Stimulated activated CD8-positive, alpha-beta memory T cell treated with anti-CD3 and anti-CD28 coated beads, Interleukin-12 subunit alpha, Interleukin-12 subunit beta, amount 100 ng/mL, for 24 hours (primary cell): ENCODE measurements at regions not wholly inside any gene's neighbourhood (a gene's known extent, or its start where the extent isn't known, plus 50 kb on each side); places are given as distances from the start of the nearest gene placed in this dataset.
"Not testable (repeated sequence)": the region's sequence is repeated elsewhere in the genome, so short reads cannot be mapped to it uniquely, and the experiment has no call there.

Experiments used
- DNase-seq: peaks from one replicate; pipeline ENCODE4 v3.0.0-alpha.2; 2020; ENCODE audit errors: extremely low read depth

DNA sequence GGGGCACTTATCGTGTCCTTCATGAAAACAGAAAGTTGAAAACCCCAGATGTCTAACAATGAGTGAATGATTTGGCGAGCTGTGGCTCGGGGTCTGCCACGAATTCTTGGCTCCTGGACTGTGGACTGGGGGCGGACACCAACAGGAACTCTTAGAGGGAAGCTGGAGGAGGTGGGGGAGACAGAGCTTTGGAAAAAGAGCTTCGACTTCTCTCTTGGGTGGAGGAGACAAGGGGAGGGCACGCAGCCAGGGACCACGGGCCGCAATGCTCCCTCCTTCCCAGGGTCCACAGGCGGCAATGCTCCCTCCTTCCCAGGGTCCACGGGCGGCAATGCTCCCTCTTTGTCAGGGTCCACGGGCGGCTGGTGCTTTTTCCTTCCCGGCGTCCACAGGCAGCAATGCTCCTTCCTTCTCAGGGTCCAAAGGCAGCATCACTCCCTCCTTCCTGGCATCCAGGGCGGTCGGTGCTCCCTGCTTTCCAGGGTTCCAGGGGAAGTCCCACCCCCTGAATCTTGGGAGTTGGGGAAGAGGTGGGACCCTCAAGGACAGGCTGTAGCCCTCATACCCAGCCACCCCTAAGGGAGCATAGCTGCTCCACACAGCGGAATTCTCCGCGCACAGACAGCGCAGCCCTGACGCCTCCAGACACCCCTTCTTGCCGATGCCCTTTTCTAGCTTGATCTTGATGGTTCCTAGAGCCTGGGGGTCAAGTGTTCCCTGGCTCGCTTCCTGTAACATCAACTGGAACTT lies 149.0 kb downstream of the LAT start:
- not testable (repeated sequence) for DNase-seq

DNA sequence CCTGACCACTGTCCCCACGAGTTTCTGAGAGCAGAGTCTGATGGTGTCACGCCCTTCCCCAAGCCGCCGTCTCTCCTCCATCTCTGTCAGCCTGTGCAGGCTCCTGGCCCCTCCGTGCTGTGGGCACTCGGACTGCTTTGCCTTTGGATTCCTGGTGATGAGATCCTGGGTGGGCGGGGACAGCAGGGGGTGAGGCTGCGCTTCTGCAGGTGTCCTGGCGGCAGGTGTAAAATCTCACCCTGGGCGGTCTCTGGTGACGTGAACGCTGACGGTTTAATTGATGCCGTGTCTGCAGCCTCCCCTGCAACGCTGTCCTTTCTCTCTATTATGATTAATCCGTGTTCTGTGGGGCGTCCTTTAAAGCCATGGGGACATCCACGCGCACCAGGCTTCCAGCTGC lies 148.0 kb downstream of the LAT start:
- DNase-seq, result not testable (repeated sequence)

GRCh38 chr16:29132444-29132843 lies 147.6 kb downstream of the LAT start:
- not testable (repeated sequence) for DNase-seq

DNA sequence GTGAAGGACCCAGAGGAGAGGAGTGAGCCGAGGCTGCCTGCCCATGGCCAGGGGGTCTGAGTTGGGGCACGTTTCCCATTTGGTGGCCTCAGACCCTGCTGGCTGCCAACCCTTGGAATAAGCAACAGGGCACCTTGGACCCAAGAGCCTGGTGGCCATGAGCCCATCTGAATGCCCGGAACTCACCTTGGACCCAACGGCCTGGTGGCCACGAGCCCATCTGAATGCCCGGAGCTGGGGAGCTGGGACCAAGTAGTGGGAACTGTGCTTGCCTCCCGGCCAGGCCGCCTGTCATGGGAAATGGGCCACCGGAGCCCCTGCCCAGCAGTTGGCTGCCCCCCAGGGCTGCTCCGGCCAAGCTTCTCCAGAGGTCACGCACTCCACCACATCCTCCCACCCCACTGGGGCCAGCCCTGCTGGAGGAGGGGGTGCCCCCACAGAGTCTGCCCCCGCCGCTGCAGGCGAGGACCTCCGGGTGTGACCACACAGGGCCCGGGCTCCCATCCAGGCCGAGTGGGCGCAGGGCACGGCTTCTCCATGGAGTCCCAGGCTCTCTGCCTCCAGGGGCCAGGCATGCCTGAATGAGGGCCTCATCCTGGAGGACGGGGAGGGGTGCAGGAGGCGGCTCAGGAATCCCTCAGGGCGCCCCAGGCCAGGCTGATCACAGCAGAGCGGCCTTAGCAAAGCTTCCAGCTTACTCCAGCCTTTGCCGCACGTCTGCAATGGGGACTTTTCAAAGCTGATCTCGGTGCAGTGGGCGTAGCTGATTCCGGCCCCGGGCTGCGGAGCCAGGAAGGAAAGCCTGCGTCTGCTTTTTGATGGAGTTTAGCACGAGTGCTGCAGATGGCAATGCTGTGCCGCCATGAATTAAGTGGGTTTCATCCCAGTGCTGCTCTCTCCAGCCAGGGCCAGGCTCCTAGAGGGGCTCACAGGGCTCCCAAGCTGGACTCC lies 146.3 kb downstream of the LAT start:
- not testable (repeated sequence) for DNase-seq

DNA sequence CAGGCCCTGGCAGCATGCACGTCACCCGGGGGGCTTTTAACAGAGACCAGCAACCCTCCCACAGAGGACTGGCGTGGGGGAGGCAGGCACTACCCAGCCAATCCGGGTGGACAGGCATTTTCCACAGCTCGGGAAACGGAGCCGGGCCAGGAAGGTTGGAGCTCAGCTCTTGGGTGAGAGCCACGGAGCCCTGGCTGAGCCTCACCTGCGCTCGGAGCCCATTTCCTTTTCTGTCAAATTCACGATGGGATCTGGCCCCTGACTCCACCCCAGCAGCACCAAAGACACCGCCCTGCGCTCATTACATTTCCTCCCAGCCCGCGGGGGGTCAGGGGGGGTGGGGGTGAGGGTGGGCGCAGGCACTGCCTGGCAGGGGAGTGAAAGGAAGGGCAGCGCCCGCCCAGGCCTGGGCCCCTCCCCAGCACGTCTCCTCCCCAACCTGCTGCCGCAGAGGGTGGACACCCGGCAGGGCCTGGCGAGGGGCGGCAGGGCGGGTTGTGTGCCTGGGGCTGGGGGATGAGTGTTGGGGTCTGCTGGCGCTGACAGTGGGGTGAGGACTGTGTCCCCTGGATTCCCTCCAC lies 145.4 kb downstream of the LAT start:
- DNase-seq, result not testable (repeated sequence)

DNA sequence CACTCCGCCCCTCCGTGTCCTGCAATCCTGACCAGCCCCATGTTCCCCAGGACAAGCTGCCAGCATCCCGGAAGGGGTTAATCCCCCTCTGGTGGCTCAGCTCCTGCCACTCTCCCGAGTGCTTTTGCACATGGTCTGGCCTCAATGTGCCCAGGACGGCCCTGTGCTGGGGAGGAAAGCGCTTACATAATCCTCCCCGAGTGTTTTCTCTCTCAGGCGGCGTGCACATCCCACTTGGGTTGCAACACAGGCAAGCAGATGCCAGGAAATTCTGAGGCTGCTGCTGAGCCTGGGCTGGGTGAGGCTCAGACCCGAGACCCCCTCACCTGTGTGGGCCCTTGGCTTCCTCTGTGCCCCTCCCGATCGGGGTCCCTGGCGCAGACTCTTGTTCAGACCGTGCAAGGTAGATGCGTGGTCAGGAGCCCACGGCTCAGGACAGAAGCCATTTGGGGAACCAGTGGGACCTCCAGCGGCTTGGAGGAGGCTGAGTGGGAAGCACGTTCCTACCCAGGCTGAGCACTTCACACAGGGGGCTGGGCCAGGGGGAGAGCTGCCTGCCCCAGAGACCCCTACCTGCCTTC lies 144.7 kb downstream of the LAT start:
- not testable (repeated sequence) for DNase-seq

DNA sequence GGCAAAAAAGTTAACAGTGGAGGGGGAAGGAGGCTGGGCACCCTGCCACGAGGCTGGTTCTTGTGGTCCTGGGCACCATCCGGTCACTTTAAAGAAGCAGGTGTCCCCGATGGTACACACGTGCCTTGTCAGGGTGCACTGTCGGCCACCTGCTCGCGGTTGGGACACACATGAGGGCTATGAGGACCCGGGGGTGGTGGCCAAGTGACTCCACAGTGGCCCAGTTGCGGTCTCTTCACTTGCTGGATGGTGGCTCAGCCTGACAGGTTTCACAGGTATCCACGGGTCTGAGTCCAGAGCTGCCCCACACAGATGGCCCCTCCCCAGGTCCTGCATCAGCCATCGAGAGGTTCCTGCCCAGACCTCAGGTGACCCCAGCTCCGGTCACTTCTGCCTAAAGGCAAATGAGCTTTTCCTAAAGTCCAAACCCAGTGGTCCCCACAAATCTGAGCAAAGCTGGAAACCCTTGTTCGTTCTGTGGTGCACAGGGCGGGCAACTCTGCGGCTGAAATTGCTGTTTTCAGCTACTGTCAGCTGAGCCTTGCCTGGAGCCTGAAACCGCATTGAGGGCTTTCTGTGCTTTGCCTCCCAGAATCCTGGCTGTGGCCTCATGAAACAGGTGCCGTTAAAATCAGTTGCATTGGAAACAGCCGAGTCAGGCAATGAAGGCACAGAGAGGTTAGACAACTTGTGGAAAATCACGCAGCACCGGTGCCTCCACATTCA lies 144.0 kb downstream of the LAT start:
- DNase-seq, result not testable (repeated sequence)

DNA sequence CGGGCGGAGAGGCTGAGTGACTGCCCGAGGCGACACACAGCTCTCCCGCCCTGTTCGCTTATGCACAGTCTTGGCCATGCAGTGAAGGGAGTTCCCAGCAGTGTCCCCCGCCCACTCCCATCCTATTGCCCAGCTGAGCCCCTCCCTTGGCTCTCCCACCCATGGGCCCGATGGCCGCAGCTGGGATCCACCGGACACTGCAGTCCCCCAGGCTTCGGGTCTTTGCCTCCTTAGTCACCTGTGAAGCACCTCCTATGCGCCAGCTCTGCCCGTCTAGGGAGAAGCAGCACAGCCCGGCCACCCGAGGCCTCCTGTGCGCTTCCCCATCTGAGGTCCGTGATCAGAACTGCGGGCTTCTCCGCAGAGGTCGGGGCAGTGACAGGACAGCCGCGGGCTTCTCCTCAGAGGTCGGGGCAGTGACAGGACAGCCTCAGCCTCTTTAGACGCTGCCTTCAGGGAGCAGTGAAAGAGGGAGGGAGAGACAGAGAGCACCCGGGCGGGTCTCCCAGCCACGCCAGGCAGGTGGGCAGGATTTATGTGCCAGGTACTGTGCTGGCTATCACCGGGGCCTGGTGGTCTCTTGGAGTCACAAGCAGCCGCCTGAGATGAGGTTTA lies 143.1 kb downstream of the LAT start:
- not testable (repeated sequence) for DNase-seq

GRCh38 chr16:29126616-29127015 lies 141.8 kb downstream of the LAT start:
- no peak for DNase-seq

- no peak for DNase-seq
These were observed 141.2 kb downstream of the LAT start for GRCh38 chr16:29126057-29126494.

- no peak for DNase-seq
These were observed 140.0 kb downstream of the LAT start for GRCh38 chr16:29124828-29125227.

- DNase-seq, result not testable (repeated sequence)
These were observed 139.3 kb downstream of the LAT start for GRCh38 chr16:29124162-29124561.

DNA sequence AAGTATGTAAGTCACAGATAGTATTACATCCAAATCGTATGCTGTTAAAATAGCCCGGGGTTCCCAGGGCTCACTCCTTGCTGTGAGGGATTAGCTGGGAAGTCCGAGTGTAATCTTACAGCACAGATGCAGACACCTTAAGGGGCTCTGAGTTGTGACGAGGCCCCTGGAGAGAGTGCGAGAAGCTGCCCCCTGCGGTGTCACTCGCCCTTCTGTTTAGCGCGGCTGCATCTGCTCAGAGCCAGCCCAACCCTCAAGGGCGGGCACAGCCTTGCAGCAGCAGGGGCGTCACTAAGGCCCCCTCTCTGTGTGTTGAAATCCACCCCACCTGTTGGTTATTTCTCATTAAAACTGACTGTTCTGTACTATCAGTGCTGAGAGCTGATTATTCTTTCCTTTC lies 135.8 kb downstream of the LAT start:
- not testable (repeated sequence) for DNase-seq

- DNase-seq, result not testable (repeated sequence)
These were observed 133.6 kb downstream of the LAT start for GRCh38 chr16:29118301-29118957.

GRCh38 chr16:29117631-29118030 lies 132.8 kb downstream of the LAT start:
- no peak for DNase-seq

- no peak for DNase-seq
These were observed 132.1 kb downstream of the LAT start for GRCh38 chr16:29116980-29117379.

DNA sequence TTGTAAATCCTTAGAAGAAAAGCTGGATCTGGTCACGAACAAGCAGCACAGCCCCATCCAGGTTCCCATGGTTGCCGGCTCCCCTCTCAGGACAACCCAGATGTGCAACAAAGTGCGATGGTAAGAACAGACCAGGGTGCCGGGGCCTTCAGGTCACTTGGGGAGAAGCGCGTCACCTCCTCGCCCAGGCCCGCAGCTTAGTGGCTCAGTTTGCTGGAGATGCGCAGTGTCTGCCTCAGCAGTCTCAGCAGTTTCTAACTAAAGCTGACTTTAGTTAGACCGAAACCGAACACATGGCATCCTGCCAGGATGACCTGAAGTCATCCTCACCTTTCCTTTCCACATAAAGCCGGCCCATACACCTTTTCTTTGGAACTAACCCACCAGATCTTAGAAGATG lies 131.4 kb downstream of the LAT start:
- DNase-seq, result not testable (repeated sequence)

GRCh38 chr16:29115802-29116141 lies 130.9 kb downstream of the LAT start:
- DNase-seq, result not testable (repeated sequence)

GRCh38 chr16:29114989-29115801 lies 130.3 kb downstream of the LAT start:
- DNase-seq, result not testable (repeated sequence)
